Mesothelial cell of epicardium (in vitro differentiated cells): ENCODE measurements at regions not wholly inside any gene's neighbourhood (a gene's known extent, or its start where the extent isn't known, plus 50 kb on each side); places are given as distances from the start of the nearest gene placed in this dataset.

Experiments used
- DNase-seq, 2 experiments: peaks; one replicate each; pipeline ENCODE4 v3.0.0; 2021; ENCODE audit warnings: low spot score in 2 of 2; ENCODE audit not compliant: unreplicated experiment in 2 of 2
- H3K27ac Mint-ChIP-seq: 2 replicates; pipeline ENCODE4 v1.8.0; 2021; ENCODE audit warnings: mixed read lengths
- H3K27me3 Mint-ChIP-seq: 2 replicates; pipeline ENCODE4 v1.8.0; 2021; ENCODE audit warnings: low read depth, mixed read lengths
- H3K36me3 Mint-ChIP-seq: 2 replicates; pipeline ENCODE4 v1.8.0; 2021; ENCODE audit warnings: mixed read lengths
- H3K4me1 Mint-ChIP-seq: 2 replicates; pipeline ENCODE4 v1.8.0; 2021; ENCODE audit warnings: mixed read lengths
- H3K4me3 Mint-ChIP-seq: 2 replicates; pipeline ENCODE4 v1.8.0; 2021; ENCODE audit warnings: mild to moderate bottlenecking, moderate library complexity, mixed read lengths
- H3K9me3 Mint-ChIP-seq: 2 replicates; pipeline ENCODE4 v1.8.0; 2021; ENCODE audit warnings: mixed read lengths
- CTCF ChIP-seq: fragments of 200-600 bp; sonication (generic); IDR thresholded peaks from one replicate; pipeline ENCODE4 v1.5.0; 2021; ENCODE audit warnings: antibody characterized with exemption; ENCODE audit not compliant: unreplicated experiment

- Mint-ChIP-seq H3K4me1 (no peaks in the 10 kb centered on the region), H3K36me3 (peaks cover 12% of the 10 kb centered on the region), H3K27me3 (no peaks in the 10 kb centered on the region), H3K9me3 (peaks cover 18% of the 10 kb centered on the region), H3K4me3 (no peak overlapping the region), H3K27ac (no peak overlapping the region)
- DNase-seq: no peak
- TF ChIP-seq CTCF: no peak
Measured at GRCh38 chr2:193973781-193974180, 1683.2 kb upstream of the SLC39A10 start.

GRCh38 chr2:193966590-193966989, 1690.4 kb upstream of the SLC39A10 start:
- peaks cover 2% of the 10 kb centered on the region for H3K4me1 Mint-ChIP-seq
- no peak overlapping the region for H3K4me3 Mint-ChIP-seq
- no peak overlapping the region for H3K27ac Mint-ChIP-seq
- DNase-seq: no peak
- no peaks in the 10 kb centered on the region for H3K27me3 Mint-ChIP-seq
- H3K36me3 Mint-ChIP-seq: no peaks in the 10 kb centered on the region
- TF ChIP-seq CTCF: no peak
- peaks cover 6% of the 10 kb centered on the region for H3K9me3 Mint-ChIP-seq

GRCh38 chr2:193965263-193965662, 1691.8 kb upstream of the SLC39A10 start:
- TF ChIP-seq CTCF: no peak
- peaks cover 5% of the 10 kb centered on the region for H3K4me1 Mint-ChIP-seq
- no peak for DNase-seq
- H3K27me3 Mint-ChIP-seq: no peaks in the 10 kb centered on the region
- H3K27ac Mint-ChIP-seq: no peak overlapping the region
- H3K36me3 Mint-ChIP-seq: no peaks in the 10 kb centered on the region
- H3K9me3 Mint-ChIP-seq: peaks cover 5% of the 10 kb centered on the region
- H3K4me3 Mint-ChIP-seq: no peak overlapping the region

GRCh38 chr2:193963472-193964119, 1693.4 kb upstream of the SLC39A10 start:
- peak; percentile 37 for TF ChIP-seq CTCF

GRCh38 chr2:193946806-193947205, 1710.2 kb upstream of the SLC39A10 start:
- Mint-ChIP-seq H3K27ac (no peak overlapping the region), H3K9me3 (no peaks in the 10 kb centered on the region), H3K36me3 (no peaks in the 10 kb centered on the region), H3K27me3 (no peaks in the 10 kb centered on the region), H3K4me3 (no peak overlapping the region), H3K4me1 (peaks cover 13% of the 10 kb centered on the region)
- DNase-seq: no peak
- TF ChIP-seq CTCF: no peak

More at GRCh38 chr2:193963472-193964119, 1693.4 kb upstream of the SLC39A10 start:
- H3K27ac Mint-ChIP-seq: no peak overlapping the region
- no peak for DNase-seq
- no peaks in the 10 kb centered on the region for H3K9me3 Mint-ChIP-seq
- no peaks in the 10 kb centered on the region for H3K27me3 Mint-ChIP-seq
- H3K4me1 Mint-ChIP-seq: peaks cover 5% of the 10 kb centered on the region
- no peak overlapping the region for H3K4me3 Mint-ChIP-seq
- H3K36me3 Mint-ChIP-seq: no peaks in the 10 kb centered on the region

- H3K27ac Mint-ChIP-seq: no peak overlapping the region
- H3K4me1 Mint-ChIP-seq: peaks cover 11% of the 10 kb centered on the region
- H3K4me3 Mint-ChIP-seq: no peak overlapping the region
- no peak for DNase-seq
- no peaks in the 10 kb centered on the region for H3K9me3 Mint-ChIP-seq
- TF ChIP-seq CTCF: no peak
- H3K36me3 Mint-ChIP-seq: no peaks in the 10 kb centered on the region
- H3K27me3 Mint-ChIP-seq: no peaks in the 10 kb centered on the region
Measured at GRCh38 chr2:193943406-193943960, 1713.5 kb upstream of the SLC39A10 start.
